OCI-LY3 (cell line): ENCODE measurements at regions not wholly inside any gene's neighbourhood (a gene's known extent, or its start where the extent isn't known, plus 50 kb on each side); places are given as distances from the start of the nearest gene placed in this dataset.
"Not testable (repeated sequence)": the region's sequence is repeated elsewhere in the genome, so short reads cannot be mapped to it uniquely, and the experiment has no call there.

Experiments used
- H2AFZ ChIP-seq: fragments of 200-600, 300-600 bp; shearing (Covaris generic); 2 replicates; pipeline ENCODE4 v1.6.0; 2014; ENCODE audit warnings: antibody characterized with exemption, low read depth, low read length
- H3K27ac ChIP-seq: fragments of 200-600, 300-600 bp; sonication (generic); 2 replicates; pipeline ENCODE4 v1.5.1; 2014; ENCODE audit warnings: mild to moderate bottlenecking, low read length, moderate library complexity, mixed read lengths
- H3K27me3 ChIP-seq: fragments of 200-600, 300-600 bp; sonication (generic); 2 replicates; pipeline ENCODE4 v1.6.1; 2014; ENCODE audit warnings: low read depth, low read length, mixed read lengths
- H3K36me3 ChIP-seq: fragments of 200-600, 300-600 bp; sonication (generic); replicated peaks from 2 replicates; pipeline ENCODE3; 2014; ENCODE audit warnings: low read depth, low read length, mixed read lengths
- H3K4me1 ChIP-seq: fragments of 300-600, 200-600 bp; sonication (generic); 2 replicates; pipeline ENCODE4 v1.6.1; 2014; ENCODE audit warnings: low read length, mixed read lengths
- H3K4me2 ChIP-seq: fragments of 200-600, 300-600 bp; sonication (generic); 2 replicates; pipeline ENCODE4 v1.6.1; 2014; ENCODE audit warnings: low read length, mixed read lengths
- H3K4me3 ChIP-seq: fragments of 300-600, 200-600 bp; sonication (generic); 2 replicates; pipeline ENCODE4 v1.5.1; 2014; ENCODE audit warnings: antibody characterized with exemption, mild to moderate bottlenecking, low read length, moderate library complexity
- H3K79me2 ChIP-seq: fragments of 300-600, 200-600 bp; shearing (Covaris generic); 2 replicates; pipeline ENCODE4 v1.6.1; 2014; ENCODE audit warnings: mild to moderate bottlenecking, low read length, mixed read lengths
- H3K9ac ChIP-seq: fragments of 300-600, 200-600 bp; shearing (Covaris generic); 2 replicates; pipeline ENCODE4 v1.6.0; 2014; ENCODE audit warnings: mild to moderate bottlenecking, low read length, moderate library complexity
- H3K9me3 ChIP-seq: fragments of 200-600, 300-600 bp; shearing (Covaris generic); 2 replicates; pipeline ENCODE4 v1.6.1; 2014; ENCODE audit warnings: low read length, mixed read lengths; ENCODE audit not compliant: insufficient read depth
- H4K20me1 ChIP-seq: fragments of 200-600, 300-600 bp; sonication (generic); 2 replicates; pipeline ENCODE4 v1.6.1; 2016; ENCODE audit warnings: low read length, mixed read lengths; ENCODE audit not compliant: insufficient read depth
- CTCF ChIP-seq: fragments of 200-600, 300-600 bp; sonication (generic); IDR thresholded peaks from 2 replicates; pipeline ENCODE4 v1.5.1; 2014; ENCODE audit warnings: antibody characterized with exemption, low read length, low read depth
- EZH2phosphoT487 ChIP-seq: fragments of 200-600 bp; shearing (Covaris generic); IDR thresholded peaks from 2 replicates; pipeline ENCODE4 v1.6.1; 2018; ENCODE audit warnings: antibody characterized with exemption, mixed run types, low read depth

GRCh38 chr5:158588617-158589016, 511.1 kb downstream of the EBF1 start:
- Histone ChIP-seq H3K27ac (no peak overlapping the region), H3K27me3 (no peaks in the 10 kb centered on the region), H3K4me2 (no peak overlapping the region), H2AFZ (no peak overlapping the region), H4K20me1 (no peaks in the 10 kb centered on the region), H3K4me1 (no peaks in the 10 kb centered on the region), H3K9ac (no peak overlapping the region), H3K79me2 (no peaks in the 10 kb centered on the region), H3K4me3 (no peak overlapping the region), H3K36me3 (no peaks in the 10 kb centered on the region), H3K9me3 (no peaks in the 10 kb centered on the region)
- TF ChIP-seq EZH2phosphoT487 (no peak), CTCF (no peak)

GRCh38 chr5:158586054-158586453, 513.7 kb downstream of the EBF1 start:
- Histone ChIP-seq H3K79me2 (no peaks in the 10 kb centered on the region), H3K27ac (no peak overlapping the region), H3K36me3 (no peaks in the 10 kb centered on the region), H3K4me3 (no peak overlapping the region), H3K27me3 (no peaks in the 10 kb centered on the region), H2AFZ (no peak overlapping the region), H3K9me3 (no peaks in the 10 kb centered on the region), H3K4me1 (no peaks in the 10 kb centered on the region), H4K20me1 (no peaks in the 10 kb centered on the region), H3K4me2 (no peak overlapping the region), H3K9ac (no peak overlapping the region)
- TF ChIP-seq CTCF, result no peak
- TF ChIP-seq EZH2phosphoT487, result no peak

- H3K9me3 ChIP-seq, H3K4me3 ChIP-seq, H3K79me2 ChIP-seq, H4K20me1 ChIP-seq, H3K27me3 ChIP-seq, H3K4me2 ChIP-seq, H3K36me3 ChIP-seq, H3K9ac ChIP-seq, H3K27ac ChIP-seq, H3K4me1 ChIP-seq, H2AFZ ChIP-seq: not testable (repeated sequence)
These were observed 517.0 kb downstream of the EBF1 start for GRCh38 chr5:158582669-158583068.

GRCh38 chr5:158573829-158574228, 525.9 kb downstream of the EBF1 start:
- Histone ChIP-seq H3K9me3 (no peaks in the 10 kb centered on the region), H4K20me1 (no peaks in the 10 kb centered on the region), H2AFZ (no peak overlapping the region), H3K36me3 (no peaks in the 10 kb centered on the region), H3K27ac (no peak overlapping the region), H3K9ac (no peak overlapping the region), H3K4me3 (no peak overlapping the region), H3K4me2 (no peak overlapping the region), H3K4me1 (peaks cover 16% of the 10 kb centered on the region), H3K27me3 (no peaks in the 10 kb centered on the region), H3K79me2 (no peaks in the 10 kb centered on the region)
- no peak for TF ChIP-seq CTCF
- TF ChIP-seq EZH2phosphoT487, result no peak

- Histone ChIP-seq H3K4me3 (no peak overlapping the region), H3K27me3 (no peaks in the 10 kb centered on the region), H3K9ac (no peak overlapping the region), H3K4me2 (no peak overlapping the region), H4K20me1 (no peaks in the 10 kb centered on the region), H3K79me2 (no peaks in the 10 kb centered on the region), H3K27ac (no peak overlapping the region), H2AFZ (no peak overlapping the region), H3K36me3 (no peaks in the 10 kb centered on the region), H3K9me3 (no peaks in the 10 kb centered on the region), H3K4me1 (peaks cover 18% of the 10 kb centered on the region)
- no peak for TF ChIP-seq EZH2phosphoT487
These were observed 529.2 kb downstream of the EBF1 start for GRCh38 chr5:158570502-158570901.
